ENCODE measurements at regions not wholly inside any gene's neighbourhood (a gene's known extent, or its start where the extent isn't known, plus 50 kb on each side); places are given as distances from the start of the nearest gene placed in this dataset.
"Not testable (repeated sequence)": the region's sequence is repeated elsewhere in the genome, so short reads cannot be mapped to it uniquely, and the experiment has no call there.

- no peak for DNase-seq
Observed at GRCh38 chr14:22184157-22184829, 404.7 kb downstream of the DAD1 start.

DNA sequence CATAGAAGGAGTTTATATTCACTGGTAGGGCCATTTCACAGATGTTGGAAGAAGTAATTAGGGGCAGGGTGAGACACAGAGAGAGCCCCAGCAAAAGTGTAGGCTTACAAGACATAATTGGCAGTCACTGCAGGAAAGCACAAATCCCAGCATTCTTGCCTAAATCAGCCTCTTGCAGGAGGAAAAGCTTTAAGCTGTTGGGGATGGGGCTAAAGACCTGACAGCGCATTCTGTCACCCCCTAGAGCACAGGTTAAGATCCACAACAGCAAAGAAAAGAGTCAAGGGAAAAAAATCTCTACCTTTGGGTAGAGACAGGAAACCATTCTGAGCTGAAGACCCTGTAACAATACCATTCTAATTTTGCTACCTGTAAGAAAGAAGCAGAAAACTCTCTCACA, 409.0 kb downstream of the DAD1 start:
- DNase-seq, result no peak

GRCh38 chr14:22179190-22179589, 409.8 kb downstream of the DAD1 start:
- DNase-seq, result no peak

GRCh38 chr14:22178333-22178839, 410.6 kb downstream of the DAD1 start:
- DNase-seq, result no peak

GRCh38 chr14:22177870-22178269, 411.2 kb downstream of the DAD1 start:
- no peak for DNase-seq

DNA sequence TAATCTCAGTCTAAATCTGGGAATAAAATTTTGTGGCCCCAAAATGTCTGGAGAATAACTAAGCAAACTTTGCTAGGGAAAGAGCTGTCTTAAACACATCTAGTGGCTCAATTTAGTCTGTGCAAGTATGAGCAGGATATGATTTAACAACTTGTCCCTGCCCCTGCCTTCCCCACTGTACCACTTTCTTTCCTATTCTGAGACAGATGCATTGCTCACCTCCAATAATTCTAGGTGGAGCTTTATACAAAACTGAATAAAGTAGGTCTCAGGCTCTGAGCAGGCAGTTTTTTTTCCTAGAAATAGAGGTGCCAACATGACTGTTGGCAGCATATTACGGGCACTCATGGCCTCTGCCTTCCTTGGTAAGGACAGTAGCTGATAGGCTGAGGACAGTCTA, 412.1 kb downstream of the DAD1 start:
- DNase-seq, result no peak

- not testable (repeated sequence) for DNase-seq
Observed at GRCh38 chr14:22175278-22175558, 413.8 kb downstream of the DAD1 start.

GRCh38 chr14:22174412-22175277, 414.4 kb downstream of the DAD1 start:
- no peak for DNase-seq

- no peak for DNase-seq
Observed at GRCh38 chr14:22168092-22168955, 420.7 kb downstream of the DAD1 start.

GRCh38 chr14:22164616-22165015, 424.4 kb downstream of the DAD1 start:
- no peak for DNase-seq

GRCh38 chr14:22163051-22163450, 426.0 kb downstream of the DAD1 start:
- DNase-seq, result no peak

GRCh38 chr14:22159957-22160356, 429.1 kb downstream of the DAD1 start:
- DNase-seq, result no peak

DNA sequence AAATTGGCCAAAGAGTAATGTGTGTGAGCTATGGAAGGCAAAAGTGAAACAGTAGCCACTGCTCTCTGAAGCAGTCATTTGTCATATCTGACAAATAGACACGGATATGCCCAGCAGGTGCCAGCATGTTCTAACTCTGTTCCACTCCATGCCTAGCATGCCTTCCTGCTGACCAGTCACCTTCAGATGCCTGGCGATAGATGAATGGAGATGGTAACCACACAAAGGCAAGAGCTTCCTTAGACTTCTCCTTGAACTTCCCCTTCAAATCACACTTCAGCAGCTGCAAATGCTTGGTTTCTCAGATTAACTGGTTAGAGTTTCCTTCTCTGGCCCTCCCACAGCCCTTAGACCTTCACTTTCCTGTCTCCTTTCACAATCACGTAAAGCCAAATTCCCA, 429.9 kb downstream of the DAD1 start:
- DNase-seq, result no peak

GRCh38 chr14:22158560-22158959, 430.5 kb downstream of the DAD1 start:
- no peak for DNase-seq

GRCh38 chr14:22155571-22155970, 433.5 kb downstream of the DAD1 start:
- DNase-seq, result no peak

DNA sequence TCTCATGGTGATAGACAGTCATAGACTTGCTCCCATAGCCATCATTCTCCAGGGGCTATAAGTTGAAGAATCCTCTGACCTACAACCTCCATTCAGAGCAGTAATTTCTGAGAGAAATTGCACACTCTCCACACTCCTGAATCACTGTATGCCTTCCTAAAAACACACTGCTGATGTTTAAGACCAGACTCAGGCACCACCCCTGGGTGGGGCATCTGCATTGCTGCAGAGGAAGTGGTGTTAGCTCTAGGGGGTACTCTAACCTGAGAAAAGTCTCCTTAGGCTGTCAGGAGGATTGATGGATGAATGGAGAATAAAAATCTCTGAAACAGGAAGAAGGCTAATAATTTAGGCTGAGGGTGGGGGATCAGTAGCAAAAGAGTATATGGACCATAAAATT, 436.1 kb downstream of the DAD1 start:
- no peak for DNase-seq

DNA sequence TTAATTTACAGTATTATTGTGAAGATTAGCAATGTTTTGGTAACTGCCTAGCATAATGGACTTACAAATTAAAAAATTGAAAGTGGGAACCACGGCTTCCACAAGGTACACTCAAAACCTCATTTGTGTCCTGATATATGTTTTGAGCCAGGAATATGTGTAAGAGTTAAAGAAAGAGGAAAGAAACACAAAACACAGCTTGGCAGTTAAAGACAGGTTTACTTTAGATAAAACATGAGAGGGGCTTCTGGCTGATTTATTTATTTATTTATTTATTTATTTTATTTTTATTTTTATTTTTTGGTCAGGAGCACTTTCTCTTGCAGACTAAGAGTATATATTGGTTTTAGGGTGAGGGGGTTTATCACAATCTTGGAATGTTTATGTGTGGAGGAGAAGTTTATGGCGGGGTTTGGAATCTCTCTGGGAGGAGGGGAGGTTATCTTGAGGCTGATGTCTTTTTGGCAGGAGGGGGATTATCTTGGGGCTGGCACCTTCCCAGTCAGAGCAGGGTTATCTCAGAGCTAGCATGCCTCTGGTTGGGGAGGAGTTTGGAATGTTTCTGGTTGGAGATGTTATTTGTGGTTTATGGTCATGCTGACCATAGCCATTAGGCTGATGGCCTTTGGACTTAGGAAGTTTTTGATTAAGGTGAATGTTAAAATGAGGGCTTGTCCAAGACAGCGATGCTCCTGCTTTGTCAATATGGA, 436.7 kb downstream of the DAD1 start:
- DNase-seq, result no peak

DNA sequence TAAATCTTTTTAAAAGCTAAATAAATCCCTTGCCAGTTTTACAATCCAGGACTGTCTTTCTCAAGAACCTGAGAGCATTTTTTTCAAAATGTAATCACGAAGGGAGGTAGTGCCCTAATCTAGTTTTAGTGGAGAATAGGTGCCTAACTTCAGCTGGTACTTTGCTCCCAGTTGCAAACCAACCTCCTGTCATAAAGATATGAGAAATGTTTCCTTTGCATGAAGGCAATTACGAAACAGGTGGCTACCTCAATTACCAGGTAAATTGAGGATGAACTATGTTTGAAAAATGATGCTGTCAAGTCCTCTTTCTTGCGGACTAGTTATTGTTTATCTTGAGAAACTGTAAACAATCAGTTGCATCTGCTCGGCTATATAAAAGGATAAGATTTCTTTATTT, 437.9 kb downstream of the DAD1 start:
- no peak for DNase-seq

GRCh38 chr14:22149058-22149457, 440.0 kb downstream of the DAD1 start:
- DNase-seq, result no peak

GRCh38 chr14:22147716-22148115, 441.3 kb downstream of the DAD1 start:
- DNase-seq, result no peak

- no peak for DNase-seq
Observed at GRCh38 chr14:22143363-22143762, 445.7 kb downstream of the DAD1 start.

DNA sequence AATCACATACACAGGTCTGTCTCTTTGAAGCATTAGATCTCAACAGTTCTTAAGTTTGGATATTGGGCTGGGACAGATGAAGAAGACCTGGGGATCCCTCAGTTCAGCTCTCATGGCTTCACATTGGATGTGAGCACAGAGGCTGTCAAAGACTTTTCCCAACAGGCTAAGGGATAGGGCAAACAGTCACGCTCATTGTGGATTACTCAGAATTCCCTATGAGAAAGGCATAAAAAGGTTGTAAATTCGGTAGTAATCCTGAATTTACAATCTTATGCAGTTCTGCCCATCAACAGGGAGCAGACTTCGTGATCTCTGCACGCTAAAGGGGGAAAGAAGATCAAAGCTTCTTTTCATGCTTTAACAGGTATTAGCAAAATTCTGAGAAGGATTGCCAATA, 448.4 kb downstream of the DAD1 start:
- DNase-seq, result no peak

Data from COR-L47 (cell line).